H9 (cell line): ENCODE measurements at regions not wholly inside any gene's neighbourhood (a gene's known extent, or its start where the extent isn't known, plus 50 kb on each side); places are given as distances from the start of the nearest gene placed in this dataset.

ENCODE experiments used
- DNase-seq: peaks from one replicate; pipeline ENCODE4 v3.0.0-alpha.2; 2017
- H2AFZ ChIP-seq: one replicate; pipeline ENCODE4 v1.6.1; 2013; ENCODE audit warnings: mild to moderate bottlenecking, low read length, control low read depth, moderate library complexity
- H2AK5ac ChIP-seq: 2 replicates; pipeline ENCODE4 v1.6.1; 2013; ENCODE audit warnings: low read length, control low read depth, mixed read lengths; ENCODE audit not compliant: insufficient read length
- H2BK120ac ChIP-seq: one replicate; pipeline ENCODE4 v1.6.1; 2013; ENCODE audit warnings: low read depth, mild to moderate bottlenecking, low read length, control low read depth, inconsistent platforms; ENCODE audit not compliant: poor library complexity, severe bottlenecking
- H2BK12ac ChIP-seq: 2 replicates; pipeline ENCODE4 v1.6.1; 2013; ENCODE audit warnings: low read length, control low read depth, mixed read lengths, low read depth; ENCODE audit not compliant: insufficient read length
- H2BK15ac ChIP-seq: 2 replicates; pipeline ENCODE4 v1.6.1; 2013; ENCODE audit warnings: low read depth, low read length, control low read depth
- H2BK20ac ChIP-seq: one replicate; pipeline ENCODE4 v1.6.1; 2013; ENCODE audit warnings: low read depth, mild to moderate bottlenecking, low read length, control low read depth, inconsistent platforms; ENCODE audit not compliant: poor library complexity, severe bottlenecking
- H2BK5ac ChIP-seq: 2 replicates; pipeline ENCODE4 v1.6.1; 2013; ENCODE audit warnings: low read length, control low read depth, mixed read lengths; ENCODE audit not compliant: insufficient read length
- H3K14ac ChIP-seq: 2 replicates; pipeline ENCODE4 v1.6.1; 2013; ENCODE audit warnings: low read length, control low read depth; ENCODE audit not compliant: insufficient read depth
- H3K18ac ChIP-seq: 2 replicates; pipeline ENCODE4 v1.6.1; 2013; ENCODE audit warnings: low read depth, mild to moderate bottlenecking, mixed read lengths, low read length, control low read depth; ENCODE audit not compliant: insufficient read length
- H3K23ac ChIP-seq: 2 replicates; pipeline ENCODE4 v1.6.1; 2013; ENCODE audit warnings: low read length, control low read depth, mixed read lengths, low read depth; ENCODE audit not compliant: insufficient read length
- H3K23me2 ChIP-seq: 2 replicates; pipeline ENCODE4 v1.6.1; 2013; ENCODE audit warnings: low read depth, mild to moderate bottlenecking, mixed read lengths, low read length, control low read depth; ENCODE audit not compliant: insufficient read length, poor library complexity, severe bottlenecking
- H3K27ac ChIP-seq: 2 replicates; pipeline ENCODE4 v1.5.1; 2013; ENCODE audit warnings: low read length, control low read depth, mixed read lengths, low read depth; ENCODE audit not compliant: insufficient read length
- H3K27me3 ChIP-seq: 2 replicates; pipeline ENCODE4 v1.6.1; 2013; ENCODE audit warnings: low read length, control low read depth, inconsistent platforms; ENCODE audit not compliant: insufficient read depth
- H3K4ac ChIP-seq: 2 replicates; pipeline ENCODE4 v1.6.1; 2013; ENCODE audit warnings: low read depth, mild to moderate bottlenecking, control low read depth, inconsistent platforms, low read length, moderate library complexity
- H3K4me1 ChIP-seq: 2 replicates; pipeline ENCODE4 v1.6.1; 2013; ENCODE audit warnings: low read length, control low read depth, inconsistent platforms; ENCODE audit not compliant: insufficient read depth
- H3K4me2 ChIP-seq: 2 replicates; pipeline ENCODE4 v1.6.1; 2013; ENCODE audit warnings: low read length, control low read depth, mixed read lengths; ENCODE audit not compliant: insufficient read length, insufficient read depth
- H3K56ac ChIP-seq: 2 replicates; pipeline ENCODE4 v1.6.1; 2013; ENCODE audit warnings: low read depth, mild to moderate bottlenecking, mixed read lengths, low read length, control low read depth; ENCODE audit not compliant: insufficient read length
- H3K79me1 ChIP-seq: 2 replicates; pipeline ENCODE4 v1.6.1; 2013; ENCODE audit warnings: low read depth, mild to moderate bottlenecking, moderate library complexity, low read length, control low read depth, inconsistent platforms; ENCODE audit not compliant: insufficient read depth, poor library complexity, severe bottlenecking
- H3K79me2 ChIP-seq: 2 replicates; pipeline ENCODE4 v1.6.1; 2013; ENCODE audit warnings: low read length, control low read depth, inconsistent platforms; ENCODE audit not compliant: insufficient read depth
- H3K9ac ChIP-seq: 2 replicates; pipeline ENCODE4 v1.6.1; 2013; ENCODE audit warnings: low read length, control low read depth, mixed read lengths; ENCODE audit not compliant: insufficient read length; ENCODE audit errors: extremely low read depth
- H3K9me3 ChIP-seq: one replicate; pipeline ENCODE4 v1.6.1; 2013; ENCODE audit warnings: low read depth, low read length, inconsistent platforms; ENCODE audit not compliant: control insufficient read depth
- H3T11ph ChIP-seq: one replicate; pipeline ENCODE4 v1.6.1; 2013; ENCODE audit warnings: mild to moderate bottlenecking, low read length, control low read depth, inconsistent platforms
- H4K20me1 ChIP-seq: one replicate; pipeline ENCODE4 v1.6.1; 2013; ENCODE audit not compliant: control insufficient read depth, insufficient read length, insufficient read depth
- H4K5ac ChIP-seq: 2 replicates; pipeline ENCODE4 v1.6.1; 2013; ENCODE audit warnings: low read depth, mild to moderate bottlenecking, mixed read lengths, low read length, control low read depth; ENCODE audit not compliant: insufficient read length
- H4K8ac ChIP-seq: replicated peaks from 2 replicates; pipeline ENCODE4 v1.6.1; 2013; ENCODE audit warnings: low read length, control low read depth, mixed read lengths, low read depth; ENCODE audit not compliant: insufficient read length
- H4K91ac ChIP-seq: 2 replicates; pipeline ENCODE4 v1.6.1; 2013; ENCODE audit warnings: low read depth, mild to moderate bottlenecking, moderate library complexity, mixed read lengths, low read length, control low read depth; ENCODE audit not compliant: insufficient read length
- H3K27ac Mint-ChIP-seq, 3 experiments: 2 replicates in 2 of 3; 3 replicates in 1 of 3; pipeline ENCODE4 v1.8.0; 2020 to 2021; ENCODE audit warnings: mixed read lengths in 3 of 3, mild to moderate bottlenecking in 1 of 3, moderate library complexity in 1 of 3
- H3K27me3 Mint-ChIP-seq: 2 replicates; pipeline ENCODE4 v1.8.0; 2021; ENCODE audit warnings: low read depth, mild to moderate bottlenecking, moderate library complexity, mixed read lengths
- H3K36me3 Mint-ChIP-seq, 3 experiments: 2 replicates in 2 of 3; 3 replicates in 1 of 3; pipeline ENCODE4 v1.8.0; 2020 to 2021; ENCODE audit warnings: low read depth in 3 of 3, mixed read lengths in 3 of 3; ENCODE audit not compliant: insufficient read depth in 1 of 3
- H3K4me1 Mint-ChIP-seq, 2 experiments: 2 replicates each; pipeline ENCODE4 v1.8.0; 2020; ENCODE audit warnings: mixed read lengths in 2 of 2
- H3K4me3 Mint-ChIP-seq, 2 experiments: 2 replicates in 1 of 2; 3 replicates in 1 of 2; pipeline ENCODE4 v1.8.0; 2020 to 2021; ENCODE audit warnings: mild to moderate bottlenecking in 2 of 2, mixed read lengths in 2 of 2, moderate library complexity in 1 of 2
- H3K9me3 Mint-ChIP-seq, 2 experiments: 2 replicates in 1 of 2; 3 replicates in 1 of 2; pipeline ENCODE4 v1.8.0; 2020; ENCODE audit warnings: mild to moderate bottlenecking in 2 of 2, mixed read lengths in 2 of 2, moderate library complexity in 1 of 2
- WGBS: extraction: QIAGEN DNeasy Blood & Tissue Kit; methylation state at CpG from one replicate; pipeline ENCODE4 v1.1.7; 2013; ENCODE audit warnings: missing lambda C conversion rate, low lambda C conversion rate, mixed read lengths; ENCODE audit not compliant: insufficient read length; ENCODE audit errors: extremely low coverage; 5-methylcytosine and 5-hydroxymethylcytosine counted together
- TF ChIP-seq, protein P1 (sequence below): fragments of 200-600 bp; sonication (generic); conservative IDR thresholded peaks from 3 replicates; pipeline ENCODE4 v1.8.0; 2021; ENCODE audit warnings: antibody characterized with exemption, mild to moderate bottlenecking

- H4K5ac ChIP-seq, result no peak overlapping the region
- H3K27me3 ChIP-seq, result no peaks in the 10 kb centered on the region
- H2BK120ac ChIP-seq, result no peak overlapping the region
- no peak overlapping the region for H2AFZ ChIP-seq
- no peak overlapping the region for H4K8ac ChIP-seq
- no peak overlapping the region for H2AK5ac ChIP-seq
- no peak overlapping the region for H3K4me2 ChIP-seq
- H3K27me3 Mint-ChIP-seq, result peaks cover 4% of the 10 kb centered on the region
- H2BK15ac ChIP-seq, result no peak overlapping the region
- H2BK5ac ChIP-seq, result no peak overlapping the region
- H3K14ac ChIP-seq, result no peak overlapping the region
- no peaks in the 10 kb centered on the region for H3K79me2 ChIP-seq
- no peak overlapping the region for H3K23ac ChIP-seq
- H3K4me3 Mint-ChIP-seq, result no peak overlapping the region
- H3K9ac ChIP-seq, result no peak overlapping the region
- peaks cover 0 to 4% of the 10 kb centered on the region in 2 experiments; a peak in 1 of 4 replicates for H3K4me1 Mint-ChIP-seq
- no peak overlapping the region for H3K27ac Mint-ChIP-seq
- no peaks in the 10 kb centered on the region for H3K23me2 ChIP-seq
- no peak overlapping the region for H3K56ac ChIP-seq
- no peak overlapping the region for H3K18ac ChIP-seq
- no peak for DNase-seq
- H3K9me3 Mint-ChIP-seq, result peaks cover 3 to 6% of the 10 kb centered on the region in 2 experiments; a peak in 3 of 5 replicates
- no peaks in the 10 kb centered on the region for H3K4me1 ChIP-seq
- no peaks in the 10 kb centered on the region for H3K9me3 ChIP-seq
- H3T11ph ChIP-seq, result no peak overlapping the region
- H2BK12ac ChIP-seq, result no peak overlapping the region
- H4K20me1 ChIP-seq, result no peaks in the 10 kb centered on the region
- no peak overlapping the region for H3K4ac ChIP-seq
- no peak overlapping the region for H4K91ac ChIP-seq
- TF ChIP-seq, protein P1, sequence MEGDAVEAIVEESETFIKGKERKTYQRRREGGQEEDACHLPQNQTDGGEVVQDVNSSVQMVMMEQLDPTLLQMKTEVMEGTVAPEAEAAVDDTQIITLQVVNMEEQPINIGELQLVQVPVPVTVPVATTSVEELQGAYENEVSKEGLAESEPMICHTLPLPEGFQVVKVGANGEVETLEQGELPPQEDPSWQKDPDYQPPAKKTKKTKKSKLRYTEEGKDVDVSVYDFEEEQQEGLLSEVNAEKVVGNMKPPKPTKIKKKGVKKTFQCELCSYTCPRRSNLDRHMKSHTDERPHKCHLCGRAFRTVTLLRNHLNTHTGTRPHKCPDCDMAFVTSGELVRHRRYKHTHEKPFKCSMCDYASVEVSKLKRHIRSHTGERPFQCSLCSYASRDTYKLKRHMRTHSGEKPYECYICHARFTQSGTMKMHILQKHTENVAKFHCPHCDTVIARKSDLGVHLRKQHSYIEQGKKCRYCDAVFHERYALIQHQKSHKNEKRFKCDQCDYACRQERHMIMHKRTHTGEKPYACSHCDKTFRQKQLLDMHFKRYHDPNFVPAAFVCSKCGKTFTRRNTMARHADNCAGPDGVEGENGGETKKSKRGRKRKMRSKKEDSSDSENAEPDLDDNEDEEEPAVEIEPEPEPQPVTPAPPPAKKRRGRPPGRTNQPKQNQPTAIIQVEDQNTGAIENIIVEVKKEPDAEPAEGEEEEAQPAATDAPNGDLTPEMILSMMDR, result no peak
- no peak overlapping the region for H2BK20ac ChIP-seq
- H3K27ac ChIP-seq, result no peak overlapping the region
- H3K36me3 Mint-ChIP-seq, result no peaks in the 10 kb centered on the region; a peak in 3 of 7 replicates
- no CpG with 5 or more reads among the region's 6 CpGs for WGBS
- no peaks in the 10 kb centered on the region for H3K79me1 ChIP-seq
These were observed 303.7 kb upstream of the DIO3 start for GRCh38 chr14:101257551-101257950.
